ENCODE measurements at regions not wholly inside any gene's neighbourhood (a gene's known extent, or its start where the extent isn't known, plus 50 kb on each side); places are given as distances from the start of the nearest gene placed in this dataset.

- TF ChIP-seq CTCF (IDR thresholded peaks at IDR 0.05), result no peak
- TF ChIP-seq POLR2A (IDR thresholded peaks at IDR 0.05), result no peak
Observed at GRCh38 chr5:17402289-17403121, 95.5 kb upstream of the TAF11L2 start.

All from tibial nerve (tissue), 3 donors.